ACHN (cell line): ENCODE measurements at regions not wholly inside any gene's neighbourhood (a gene's known extent, or its start where the extent isn't known, plus 50 kb on each side); places are given as distances from the start of the nearest gene placed in this dataset.

Experiments
- DNase-seq: peaks from one replicate; pipeline ENCODE4 v3.0.0-alpha.2; 2015
- in situ Hi-C: cut with HindIII; loops from 2 replicates; pipeline ENCODE4 v1.10.0; 2017; ENCODE audit warnings: low sequenced_read_pairs, low pct_ligation_motif_present, low pct_unique_long_range_greater_than_20kb

DNA sequence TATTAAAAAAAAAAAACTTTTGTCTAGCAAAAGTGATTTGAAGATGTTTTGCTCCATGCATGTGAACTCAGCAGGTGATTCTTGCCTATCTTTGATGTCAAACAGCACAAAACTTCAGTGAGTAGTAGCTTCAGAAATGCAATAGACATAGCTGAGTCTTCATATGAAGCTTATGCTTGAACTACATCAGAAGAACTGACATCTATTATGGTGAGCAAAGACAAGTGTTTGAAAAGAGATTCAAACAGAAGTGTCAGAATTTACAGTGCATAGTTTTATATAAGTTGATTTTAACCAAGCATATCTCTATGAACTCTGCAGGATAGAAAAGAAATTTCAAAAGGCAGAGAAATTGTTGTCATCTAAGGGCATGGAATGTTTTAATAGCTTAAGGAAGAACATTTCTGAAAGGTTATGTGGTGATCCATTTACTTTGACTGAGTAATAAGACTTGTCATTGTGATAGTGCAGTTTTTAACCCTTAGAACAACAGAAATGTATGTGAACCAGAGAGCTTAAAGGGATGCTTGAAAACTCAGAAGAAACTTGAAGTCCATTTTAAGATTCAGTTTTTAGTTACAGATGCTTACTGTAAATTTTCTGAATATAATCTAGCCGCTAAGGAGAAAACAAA lies 351.4 kb downstream of the MDFIC start:
- in situ Hi-C loops, result no loop called here
- no peak for DNase-seq

DNA sequence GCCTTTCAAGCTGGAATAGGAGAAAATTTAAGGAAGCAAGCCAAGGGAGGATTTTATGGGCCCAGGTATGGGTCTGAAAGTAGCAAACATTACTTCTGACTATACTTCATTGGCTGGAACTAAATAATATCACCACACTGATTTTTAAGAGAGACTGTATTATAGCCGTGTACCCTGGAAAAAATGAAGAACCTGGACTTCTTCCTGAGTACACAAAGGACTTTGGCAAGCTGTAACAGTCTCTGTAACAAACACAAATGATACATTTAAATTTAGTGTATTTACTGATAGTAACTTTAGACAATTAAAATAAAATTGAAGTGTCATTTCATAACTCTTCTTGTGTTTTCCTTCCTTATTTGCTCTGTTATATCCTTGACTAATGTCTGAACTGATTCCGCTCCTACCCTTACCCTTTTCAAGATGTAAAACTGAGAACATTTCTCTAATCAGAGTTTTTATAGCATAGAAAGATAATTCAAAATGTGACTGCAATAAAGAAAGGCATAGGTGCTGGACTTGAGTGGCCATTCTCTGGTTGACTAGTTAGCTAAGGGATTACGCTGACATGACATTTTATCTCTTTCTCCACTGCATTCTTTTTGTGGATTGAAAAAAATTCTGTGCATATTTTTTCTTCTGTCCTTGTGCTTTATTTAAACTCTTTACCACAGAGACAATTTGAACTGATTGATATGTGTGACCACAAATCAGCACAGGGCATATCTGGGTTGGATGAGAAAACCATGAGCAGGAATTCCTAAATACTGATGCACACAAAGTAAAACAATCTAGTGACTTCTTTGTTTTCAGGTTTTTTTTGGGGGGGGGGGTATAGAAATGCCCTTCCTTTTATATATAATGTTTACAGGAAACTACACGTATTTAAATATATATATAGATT lies 349.7 kb downstream of the MDFIC start:
- in situ Hi-C loops, result no loop called here
- no peak for DNase-seq

DNA sequence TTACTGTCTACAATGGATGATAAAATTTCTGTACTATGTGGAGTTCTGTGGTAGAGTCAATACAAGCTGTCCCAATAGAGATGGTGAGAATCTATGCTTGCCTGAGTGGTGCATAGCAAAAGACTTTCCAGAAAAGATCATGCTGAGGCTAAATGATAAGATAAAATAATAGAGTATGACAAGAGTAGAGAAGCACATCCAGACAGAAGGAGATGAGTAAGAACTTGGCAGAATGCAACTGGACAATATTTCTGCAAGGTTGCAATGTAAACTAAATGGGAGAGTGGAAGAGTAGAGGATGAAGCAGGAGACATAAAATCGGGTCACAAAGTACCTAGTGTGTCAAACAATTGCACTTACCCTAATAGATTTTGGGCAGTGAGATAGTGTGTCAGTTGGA lies 347.6 kb downstream of the MDFIC start:
- in situ Hi-C loops, result no loop called here
- no peak for DNase-seq

DNA sequence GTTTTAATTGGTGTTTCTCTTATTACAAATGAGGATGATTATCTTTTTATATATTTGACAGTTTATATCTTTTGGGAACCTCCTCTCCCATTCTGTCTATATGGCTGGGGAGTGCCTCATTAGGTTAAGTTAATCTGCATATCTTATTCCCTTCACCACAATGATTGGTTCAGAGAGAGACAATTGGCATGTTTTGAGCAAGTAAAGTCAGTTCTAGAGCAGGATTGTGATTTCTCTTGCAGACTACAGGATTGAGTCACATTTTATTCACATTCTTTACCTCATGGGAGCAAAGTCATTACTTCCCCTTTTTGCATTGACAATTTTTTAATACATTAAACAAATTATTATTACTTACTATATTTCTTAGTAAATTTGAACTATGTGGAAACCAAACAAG lies 345.6 kb downstream of the MDFIC start:
- in situ Hi-C loops, result no loop called here
- no peak for DNase-seq

DNA sequence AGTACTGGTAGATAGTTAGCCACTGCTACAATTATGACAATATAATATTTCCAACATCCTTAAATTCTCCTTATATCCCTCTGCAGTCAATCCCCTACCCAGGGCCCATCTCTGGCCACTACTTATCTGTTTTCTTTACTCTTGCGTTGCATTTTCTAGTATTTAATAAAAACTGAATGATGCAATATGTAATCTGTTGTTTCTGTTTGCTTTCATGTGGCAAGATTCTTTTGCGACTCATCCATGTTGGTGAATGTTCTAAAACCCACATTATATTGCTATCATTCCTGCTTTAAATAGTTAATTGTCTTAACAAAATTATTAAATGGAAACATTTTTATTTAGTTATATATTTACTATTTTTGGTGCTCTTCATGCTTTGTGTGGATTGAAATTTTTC lies 338.5 kb downstream of the MDFIC start:
- DNase-seq, result no peak
- in situ Hi-C loops, result no loop called here

DNA sequence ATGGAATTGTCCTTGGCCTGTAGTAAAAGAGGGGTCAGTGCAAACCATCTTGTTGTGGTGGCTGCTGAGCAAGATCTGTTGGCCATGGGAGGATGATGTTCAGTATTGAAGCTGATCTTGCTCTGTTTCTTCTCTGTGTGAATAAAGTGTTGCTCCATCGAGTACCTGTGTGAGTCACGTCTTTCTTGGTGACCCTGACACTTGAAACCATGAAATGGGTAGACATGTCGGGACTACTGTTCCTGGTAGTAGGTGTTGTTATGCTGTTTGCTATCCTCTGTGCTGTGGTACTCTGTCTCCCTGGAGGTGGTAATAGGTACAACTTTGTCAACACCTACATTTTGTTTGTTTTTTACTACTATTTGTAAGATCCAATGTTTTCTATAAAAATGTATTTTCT lies 330.6 kb downstream of the MDFIC start:
- DNase-seq, result no peak
- in situ Hi-C loops, result no loop called here

DNA sequence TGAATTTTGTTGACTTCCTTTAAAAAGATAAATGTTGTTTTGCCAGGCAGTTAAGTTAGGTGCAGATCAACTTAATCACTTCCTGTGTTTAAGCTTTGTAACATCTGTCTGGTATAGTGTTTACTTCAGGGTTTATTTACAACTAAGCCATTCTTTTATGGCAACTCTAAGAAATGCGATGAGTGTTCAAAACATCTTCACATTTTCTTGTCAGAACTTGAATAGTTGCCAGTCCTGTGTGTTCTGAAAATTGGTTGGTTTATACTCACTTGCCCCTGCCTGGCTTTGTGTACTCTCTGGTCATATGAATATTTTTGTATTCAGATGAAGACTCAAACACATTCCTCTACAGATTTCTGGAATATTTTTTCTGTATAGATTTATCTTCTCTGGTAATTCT lies 327.2 kb downstream of the MDFIC start:
- DNase-seq, result no peak
- in situ Hi-C loops, result no loop called here

DNA sequence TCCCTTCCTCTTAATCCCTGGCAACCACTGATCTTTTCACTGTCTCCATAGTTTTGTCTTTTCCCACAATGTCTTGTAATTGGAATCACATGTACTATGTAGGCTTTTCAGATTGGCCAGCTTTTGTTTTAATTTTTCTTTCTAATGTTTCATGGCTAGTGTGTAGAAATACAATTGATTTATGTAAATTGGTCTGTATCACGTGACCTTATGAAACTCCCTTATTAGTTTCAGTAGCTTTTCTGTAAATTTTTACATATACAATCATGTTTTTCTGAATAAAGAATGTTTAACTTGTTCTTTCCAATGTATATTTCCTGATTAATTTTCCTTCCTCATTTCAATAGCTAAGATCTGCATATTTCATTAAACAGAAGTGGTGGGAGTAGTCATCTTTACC lies 319.3 kb downstream of the MDFIC start:
- DNase-seq, result no peak
- in situ Hi-C loops, result no loop called here

DNA sequence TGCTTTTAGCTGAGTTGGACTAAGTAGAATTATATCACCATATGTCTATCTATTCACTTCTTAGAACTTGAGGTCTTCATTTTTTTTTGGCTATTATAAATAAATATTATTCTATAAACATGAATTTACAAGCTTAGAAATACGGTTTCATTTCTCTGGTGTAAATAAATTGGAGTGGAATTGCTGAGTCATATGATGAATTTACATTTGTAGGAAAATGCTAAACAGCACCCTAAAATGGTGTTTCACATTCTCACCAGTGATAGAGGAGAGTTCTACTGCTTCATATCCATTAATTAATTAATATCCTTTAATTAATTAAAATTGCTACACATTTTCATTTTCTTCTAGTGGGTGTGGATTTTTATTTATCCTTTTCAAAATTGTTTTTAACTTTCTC lies 318.3 kb downstream of the MDFIC start:
- in situ Hi-C loops, result no loop called here
- no peak for DNase-seq

DNA sequence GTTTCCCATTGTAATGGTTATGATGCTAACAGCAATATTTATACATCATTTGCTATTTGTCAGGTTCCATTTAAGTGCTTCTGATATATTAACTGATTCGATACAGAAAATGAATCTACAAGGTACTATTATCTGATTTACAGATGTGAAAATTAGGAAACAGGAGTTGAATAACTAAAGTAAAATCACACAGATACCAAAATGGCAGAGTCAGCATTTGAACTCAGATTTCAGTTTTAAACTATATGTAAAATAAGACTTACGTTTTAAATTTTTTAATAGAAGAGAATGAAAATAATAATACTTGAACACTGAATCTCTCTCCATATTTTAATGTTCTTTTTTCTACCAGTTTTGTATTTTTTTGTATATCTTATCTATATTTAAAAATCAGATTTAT lies 313.2 kb downstream of the MDFIC start:
- in situ Hi-C loops, result no loop called here
- DNase-seq, result no peak

DNA sequence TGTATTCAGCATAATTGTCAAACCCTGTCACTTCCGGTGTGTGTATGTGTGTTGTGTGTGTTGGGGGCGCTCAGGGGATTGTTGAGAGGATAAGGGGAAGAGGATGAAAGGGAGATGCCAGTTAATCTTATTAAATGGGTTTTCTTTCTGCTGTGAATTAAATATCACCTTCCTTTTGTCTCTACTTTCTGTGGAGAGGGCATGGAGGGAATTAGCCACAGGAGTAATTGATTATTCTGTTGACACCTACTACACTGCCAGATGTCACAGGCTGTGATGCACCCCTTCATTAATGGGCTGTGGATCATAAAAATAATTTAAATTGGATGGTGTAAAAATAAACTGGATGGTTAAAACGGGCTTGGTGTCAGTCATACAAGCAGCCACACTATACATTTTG lies 311.9 kb downstream of the MDFIC start:
- DNase-seq, result no peak

DNA sequence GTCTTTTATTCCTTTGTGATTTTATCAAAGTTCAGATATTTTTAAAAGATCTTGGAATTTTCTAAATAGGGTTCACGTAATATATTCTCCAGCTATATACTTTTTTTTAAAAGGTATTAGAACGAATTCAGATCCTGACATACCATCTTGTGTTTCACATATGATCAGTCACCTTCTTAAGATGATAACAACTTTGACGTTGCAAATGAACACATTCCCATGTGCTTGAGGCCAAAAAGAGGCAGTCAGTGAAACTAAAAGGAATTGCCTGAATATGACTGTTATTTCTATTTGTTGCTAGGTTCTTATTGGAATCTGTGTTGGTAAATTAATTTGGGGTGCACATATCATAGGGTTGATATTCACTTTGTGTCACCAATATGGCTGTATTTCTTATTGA lies 310.1 kb downstream of the MDFIC start:
- peak; percentile 15 for DNase-seq
- in situ Hi-C loops, result no loop called here

More for the DNA sequence above, 311.9 kb downstream of the MDFIC start:
- in situ Hi-C loops, result no loop called here

DNA sequence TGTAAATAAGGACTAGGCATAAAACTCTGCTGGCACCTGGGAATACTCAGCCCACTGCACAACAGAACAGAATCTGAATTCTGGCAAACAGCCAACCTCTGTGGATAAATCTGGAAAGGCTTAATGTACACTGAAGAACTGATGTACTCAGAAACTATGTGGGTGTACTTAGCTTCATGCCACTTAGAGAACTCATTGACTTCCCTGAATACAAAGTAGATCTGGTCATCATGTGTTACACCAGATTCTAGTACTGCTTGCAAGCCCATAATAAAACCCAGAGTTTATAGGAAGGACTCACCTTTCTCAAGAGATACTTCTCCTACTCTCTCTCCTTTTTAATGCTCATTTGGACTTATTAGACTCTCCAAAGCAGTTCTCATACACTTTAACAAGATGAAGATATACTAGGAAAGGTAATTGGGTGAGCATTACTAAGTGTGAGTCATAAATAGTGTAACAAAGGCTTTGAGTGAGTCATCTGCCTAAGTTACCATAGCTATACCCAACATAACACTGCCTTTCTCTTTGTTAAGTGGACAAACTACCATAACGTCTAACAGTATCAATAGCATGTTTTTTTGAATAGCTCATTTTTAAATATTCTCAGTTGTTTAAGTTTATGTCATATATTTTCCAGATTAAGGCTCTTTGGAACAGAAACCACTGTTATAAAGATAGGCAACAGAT lies 309.1 kb downstream of the MDFIC start:
- in situ Hi-C loops, result no loop called here
- DNase-seq, result peak; percentile 97

DNA sequence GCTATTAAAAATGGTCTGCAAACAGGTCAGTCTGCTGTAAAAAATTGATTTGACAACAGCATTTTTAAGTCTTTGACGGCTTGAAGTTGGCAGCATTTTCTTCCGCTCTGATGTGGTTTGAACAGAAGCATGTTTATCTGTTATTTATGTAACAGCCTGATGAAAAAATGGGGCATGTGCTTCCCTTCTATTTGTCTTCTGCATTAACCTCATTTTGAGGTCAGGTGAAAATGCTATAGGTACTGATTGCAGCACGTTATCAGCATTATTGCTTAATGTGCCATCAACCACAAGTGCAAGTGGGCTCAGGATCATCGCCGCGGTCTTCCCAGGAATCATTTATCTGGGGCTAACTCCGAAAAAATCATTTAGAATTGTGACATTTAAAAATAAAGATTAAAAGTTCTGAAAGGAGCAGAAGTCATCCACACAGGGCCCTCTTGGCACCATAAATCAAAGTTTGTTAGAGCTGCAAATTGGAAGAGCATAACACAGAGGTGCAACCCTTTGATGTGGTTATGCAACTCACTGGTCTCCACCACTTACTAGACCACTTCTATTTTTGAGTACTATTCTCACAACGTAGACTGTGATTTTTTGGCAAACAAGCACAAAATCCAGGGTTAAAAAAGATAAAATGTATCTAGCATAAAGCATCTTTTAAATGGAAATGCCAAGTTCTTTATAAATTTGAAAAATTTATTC lies 307.7 kb downstream of the MDFIC start:
- no peak for DNase-seq
- in situ Hi-C loops, result no loop called here

DNA sequence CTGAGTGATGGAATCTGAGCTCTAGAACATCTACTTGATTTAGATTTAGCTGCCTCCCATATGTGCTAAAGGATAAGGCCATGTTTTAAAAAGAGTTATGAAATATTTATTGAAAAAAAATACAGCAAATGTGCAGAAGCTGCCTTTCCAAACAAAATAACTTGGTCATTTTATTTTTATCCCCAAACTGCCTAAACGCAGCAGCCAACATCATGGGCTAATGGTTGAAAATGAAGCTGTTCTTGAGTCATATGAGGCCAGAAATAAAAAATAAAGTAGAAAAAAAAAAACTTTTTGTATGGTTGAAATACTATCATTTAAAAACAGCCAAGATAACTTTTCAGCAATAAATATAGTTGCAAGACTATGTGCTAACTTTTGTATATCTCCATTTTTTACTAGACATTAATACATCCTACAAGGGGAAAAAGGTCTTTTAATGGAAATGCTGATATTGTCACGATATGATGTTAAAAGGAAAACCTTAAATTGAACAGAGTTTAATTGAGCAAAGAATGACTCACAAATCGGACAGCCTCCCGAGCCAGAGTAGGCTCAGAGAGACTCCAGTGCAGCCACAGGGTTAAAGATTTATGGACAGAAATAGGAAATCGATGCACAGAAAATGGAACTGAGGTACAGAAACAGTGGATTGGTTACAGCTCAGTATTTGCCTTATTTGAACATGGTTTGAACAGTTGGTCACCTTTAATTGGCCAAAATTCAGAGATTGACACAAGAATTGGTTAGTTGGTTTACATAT lies 305.8 kb downstream of the MDFIC start:
- peak; percentile 67 for DNase-seq
- in situ Hi-C loops, result no loop called here

DNA sequence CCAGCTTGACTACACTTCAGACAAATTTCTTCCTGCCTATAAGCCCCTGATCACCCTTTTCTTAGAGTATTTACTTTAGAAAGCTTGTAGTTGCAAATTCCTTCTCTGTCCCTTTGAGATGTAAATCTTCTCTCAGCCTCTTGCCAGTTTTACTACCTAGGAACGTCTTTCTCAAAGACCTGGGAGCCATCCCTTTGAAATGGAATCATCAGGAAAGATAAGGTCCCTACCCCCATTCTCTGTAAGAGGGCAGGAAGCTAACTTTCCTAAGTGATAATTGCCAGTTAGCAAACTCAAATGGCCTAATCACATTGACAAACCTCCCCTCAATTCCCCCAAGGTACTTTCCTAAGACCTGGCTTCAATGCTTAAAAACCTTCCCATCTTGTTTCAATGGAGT lies 304.5 kb downstream of the MDFIC start:
- in situ Hi-C loops, result no loop called here

DNA sequence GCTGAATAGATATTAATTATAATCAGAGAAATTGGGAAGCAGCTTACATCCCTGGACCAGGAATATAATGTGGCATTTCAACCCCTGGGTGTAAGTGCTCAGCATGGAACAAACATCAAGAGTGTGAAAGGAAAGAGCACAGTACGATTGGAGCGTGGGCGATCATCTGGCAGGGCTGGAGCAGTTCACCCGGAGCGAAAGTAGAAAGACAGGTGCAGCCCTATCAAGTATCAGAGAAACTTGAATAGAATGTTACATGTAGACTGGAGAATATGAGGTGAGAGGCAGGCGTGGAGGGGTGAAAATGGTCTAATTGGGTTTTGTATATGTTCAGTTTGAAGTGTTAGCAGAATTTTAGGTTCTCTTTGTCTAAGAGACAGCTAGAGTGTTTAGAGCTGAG lies 303.0 kb downstream of the MDFIC start:
- no peak for DNase-seq
- in situ Hi-C loops, result no loop called here

More for the DNA sequence above, 304.5 kb downstream of the MDFIC start:
- DNase-seq, result no peak

DNA sequence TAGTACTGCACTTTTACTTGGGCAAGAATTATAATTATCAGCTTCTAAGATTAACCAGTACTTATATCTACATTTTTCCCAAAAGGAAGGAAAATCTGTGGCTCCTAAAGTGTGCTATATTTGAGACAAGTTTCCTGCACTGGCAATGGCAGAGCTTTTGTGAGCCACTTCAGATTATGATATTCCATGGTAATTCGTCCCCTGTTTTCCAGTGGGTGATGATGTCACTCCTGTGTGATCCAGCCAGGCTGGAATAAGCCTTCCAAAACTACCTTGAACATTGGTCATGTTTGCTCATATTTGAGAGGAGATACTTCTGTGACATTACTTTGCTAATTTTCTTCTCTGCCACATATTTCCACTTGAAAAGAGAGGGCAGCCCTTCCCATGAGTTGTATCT lies 302.1 kb downstream of the MDFIC start:
- no peak for DNase-seq
- in situ Hi-C loops, result no loop called here
